ENCODE measurements at regions not wholly inside any gene's neighbourhood (a gene's known extent, or its start where the extent isn't known, plus 50 kb on each side); places are given as distances from the start of the nearest gene placed in this dataset.

- ATAC-seq, result no peak
- Mint-ChIP-seq H3K9me3 (ENCODE audit: insufficient read depth) (no peaks in the 10 kb centered on the region), H3K27ac (no peak overlapping the region), H3K27me3 (ENCODE audit: low read depth) (peaks cover 9% of the 10 kb centered on the region), H3K36me3 (ENCODE audit: low read depth) (no peaks in the 10 kb centered on the region), H3K4me1 (ENCODE audit: low read depth) (no peaks in the 10 kb centered on the region), H3K4me3 (no peak overlapping the region)
- DNase-seq, result no peak
- ChIA-PET CTCF (no interaction called here), POLR2A (no interaction called here)
Observed at GRCh38 chr11:130776061-130776419, 140.2 kb downstream of the SNX19 start.

DNA sequence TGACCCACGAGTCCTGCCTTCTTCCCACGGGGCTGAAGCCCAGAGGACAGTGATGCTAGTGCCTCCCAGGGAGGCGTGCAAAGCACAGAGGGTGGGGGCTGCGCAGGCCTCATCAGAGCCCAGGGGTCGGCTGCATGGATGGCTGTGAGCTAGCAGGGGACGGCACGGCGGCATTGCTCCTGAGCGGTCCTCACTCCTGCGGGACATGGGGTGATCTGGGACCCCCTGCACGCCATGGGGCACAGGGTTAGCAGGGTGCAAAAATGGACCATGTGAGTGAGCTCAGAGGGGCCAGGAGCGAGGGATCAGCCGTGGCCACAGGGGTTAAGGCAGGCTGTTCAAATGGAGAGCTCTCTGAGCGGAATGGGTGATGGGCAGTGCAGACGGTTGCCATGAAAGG, 138.3 kb downstream of the SNX19 start:
- ATAC-seq (no peak), DNase-seq (no peak)
- Mint-ChIP-seq H3K9me3 (ENCODE audit: insufficient read depth) (no peaks in the 10 kb centered on the region), H3K36me3 (ENCODE audit: low read depth) (no peaks in the 10 kb centered on the region), H3K27ac (no peak overlapping the region), H3K4me3 (no peak overlapping the region), H3K27me3 (ENCODE audit: low read depth) (peaks cover 9% of the 10 kb centered on the region), H3K4me1 (ENCODE audit: low read depth) (no peaks in the 10 kb centered on the region)
- POLR2A ChIA-PET, result no interaction called here
- CTCF ChIA-PET, result no interaction called here

GRCh38 chr11:130778705-130779104, 137.6 kb downstream of the SNX19 start:
- H3K27ac Mint-ChIP-seq, result no peak overlapping the region
- peaks cover 9% of the 10 kb centered on the region for H3K27me3 Mint-ChIP-seq (ENCODE audit: low read depth)
- H3K9me3 Mint-ChIP-seq (ENCODE audit: insufficient read depth), result no peaks in the 10 kb centered on the region
- ChIA-PET POLR2A (no interaction called here), CTCF (no interaction called here)
- DNase-seq (no peak), ATAC-seq (no peak)
- no peak overlapping the region for H3K4me3 Mint-ChIP-seq
- no peaks in the 10 kb centered on the region for H3K36me3 Mint-ChIP-seq (ENCODE audit: low read depth)
- H3K4me1 Mint-ChIP-seq (ENCODE audit: low read depth), result no peaks in the 10 kb centered on the region

- POLR2A ChIA-PET, result no interaction called here
- Mint-ChIP-seq H3K36me3 (ENCODE audit: low read depth) (no peaks in the 10 kb centered on the region), H3K4me1 (ENCODE audit: low read depth) (no peaks in the 10 kb centered on the region), H3K4me3 (no peak overlapping the region), H3K27me3 (ENCODE audit: low read depth) (peaks cover 9% of the 10 kb centered on the region), H3K27ac (no peak overlapping the region), H3K9me3 (ENCODE audit: insufficient read depth) (no peaks in the 10 kb centered on the region)
- DNase-seq, result no peak
- CTCF ChIA-PET, result no interaction called here
- ATAC-seq, result no peak
Observed at GRCh38 chr11:130779267-130779666, 137.0 kb downstream of the SNX19 start.

DNA sequence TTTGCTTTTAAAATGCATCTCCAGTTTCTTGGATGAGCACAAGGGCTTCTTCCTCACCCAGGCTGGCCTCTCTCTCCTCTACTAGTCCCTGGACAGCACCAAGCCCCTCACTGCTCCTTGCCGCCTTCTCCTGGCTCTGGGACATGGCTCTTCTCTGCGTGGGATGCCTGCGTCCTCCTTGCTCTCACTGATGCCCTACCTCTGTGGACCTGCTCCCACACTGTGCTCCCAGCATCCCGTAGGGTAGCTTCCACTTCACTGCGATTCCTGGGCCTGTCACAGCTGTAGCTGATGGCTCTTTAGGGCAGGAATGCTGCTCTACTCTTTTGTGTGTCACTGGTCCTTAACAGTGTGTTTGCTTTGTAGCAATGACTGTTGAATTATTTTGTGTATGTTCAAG, 136.3 kb downstream of the SNX19 start:
- H3K4me1 Mint-ChIP-seq (ENCODE audit: low read depth), result no peaks in the 10 kb centered on the region
- DNase-seq (no peak), ATAC-seq (no peak)
- ChIA-PET POLR2A (no interaction called here), CTCF (no interaction called here)
- H3K4me3 Mint-ChIP-seq, result no peak overlapping the region
- peaks cover 9% of the 10 kb centered on the region for H3K27me3 Mint-ChIP-seq (ENCODE audit: low read depth)
- H3K9me3 Mint-ChIP-seq (ENCODE audit: insufficient read depth), result no peaks in the 10 kb centered on the region
- no peaks in the 10 kb centered on the region for H3K36me3 Mint-ChIP-seq (ENCODE audit: low read depth)
- no peak overlapping the region for H3K27ac Mint-ChIP-seq

GRCh38 chr11:130780437-130780836, 135.8 kb downstream of the SNX19 start:
- H3K9me3 Mint-ChIP-seq (ENCODE audit: insufficient read depth), result no peaks in the 10 kb centered on the region

GRCh38 chr11:130781931-130782330, 134.3 kb downstream of the SNX19 start:
- ChIA-PET CTCF (no interaction called here), POLR2A (no interaction called here)
- ATAC-seq (no peak), DNase-seq (no peak)
- Mint-ChIP-seq H3K27me3 (ENCODE audit: low read depth) (peaks cover 6% of the 10 kb centered on the region), H3K27ac (no peak overlapping the region), H3K4me3 (no peak overlapping the region), H3K4me1 (ENCODE audit: low read depth) (no peaks in the 10 kb centered on the region), H3K9me3 (ENCODE audit: insufficient read depth) (no peaks in the 10 kb centered on the region), H3K36me3 (ENCODE audit: low read depth) (no peaks in the 10 kb centered on the region)

More at GRCh38 chr11:130780437-130780836, 135.8 kb downstream of the SNX19 start:
- Mint-ChIP-seq H3K4me3 (no peak overlapping the region), H3K27me3 (ENCODE audit: low read depth) (peaks cover 9% of the 10 kb centered on the region), H3K4me1 (ENCODE audit: low read depth) (no peaks in the 10 kb centered on the region), H3K36me3 (ENCODE audit: low read depth) (no peaks in the 10 kb centered on the region), H3K27ac (no peak overlapping the region)
- DNase-seq (no peak), ATAC-seq (no peak)
- ChIA-PET CTCF (no interaction called here), POLR2A (no interaction called here)

DNA sequence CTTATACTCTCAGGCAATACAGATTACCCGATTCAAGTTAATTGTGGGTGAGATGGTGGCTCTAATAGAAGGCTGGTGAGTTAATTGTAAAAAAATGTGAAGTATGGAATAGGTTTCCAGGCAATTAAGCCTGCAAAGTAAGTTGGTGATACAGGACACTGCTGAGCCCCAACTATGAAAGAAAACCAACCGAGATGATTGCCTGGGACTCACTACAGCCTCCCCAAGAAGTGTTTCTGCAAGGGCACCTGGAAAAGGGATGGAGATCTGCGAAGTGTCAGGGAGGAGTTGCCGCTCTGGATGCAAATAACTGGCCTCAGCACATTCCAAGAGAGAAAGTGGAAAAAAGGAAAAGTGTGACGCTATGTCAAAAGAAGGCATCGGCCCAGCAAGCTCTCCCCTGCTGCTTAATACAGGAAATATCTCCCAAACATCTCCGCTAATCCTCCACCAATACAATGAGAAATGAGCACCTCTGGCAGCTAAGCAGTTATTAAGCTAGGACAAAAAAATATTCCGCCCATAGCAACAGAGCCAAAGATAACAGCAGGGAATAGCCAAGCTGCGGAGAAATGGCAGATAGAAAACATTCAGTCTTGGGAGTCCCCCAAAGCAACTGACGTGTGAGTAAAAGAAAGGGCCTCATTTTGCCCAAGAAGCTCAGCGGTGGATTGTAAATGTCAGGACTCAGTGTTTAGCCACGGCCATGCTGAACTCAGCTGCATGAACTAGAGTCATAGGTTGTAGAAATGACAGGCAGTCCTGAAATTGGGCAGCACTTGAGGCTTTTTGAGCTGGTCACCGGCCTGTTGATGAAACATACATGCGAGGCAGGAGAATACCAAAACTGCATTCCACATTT, 133.7 kb downstream of the SNX19 start:
- Mint-ChIP-seq H3K27me3 (ENCODE audit: low read depth) (peaks cover 4% of the 10 kb centered on the region), H3K36me3 (ENCODE audit: low read depth) (no peaks in the 10 kb centered on the region), H3K4me3 (no peak overlapping the region), H3K4me1 (ENCODE audit: low read depth) (no peaks in the 10 kb centered on the region), H3K9me3 (ENCODE audit: insufficient read depth) (no peaks in the 10 kb centered on the region), H3K27ac (no peak overlapping the region)
- POLR2A ChIA-PET, result no interaction called here
- ATAC-seq (no peak), DNase-seq (no peak)
- CTCF ChIA-PET, result no interaction called here

DNA sequence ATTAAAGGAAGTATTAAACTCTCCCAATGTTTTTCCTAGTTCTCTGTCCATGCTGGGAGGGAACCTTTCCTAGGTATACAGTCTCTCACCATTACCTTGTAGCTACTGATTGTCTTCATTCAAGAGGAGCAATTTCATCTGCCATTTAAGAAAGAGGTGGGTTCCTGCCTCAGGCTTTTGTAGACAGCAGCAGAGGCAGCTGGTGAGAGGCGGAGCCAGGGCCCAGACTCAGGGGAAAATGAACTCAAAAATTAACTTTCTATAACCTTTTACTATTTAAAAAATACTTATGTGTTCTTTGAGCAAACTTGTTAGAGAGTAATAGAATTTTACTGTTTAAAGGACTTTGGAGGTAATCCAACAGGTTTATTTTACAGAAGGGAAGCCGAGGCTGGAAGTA, 133.0 kb downstream of the SNX19 start:
- H3K27me3 Mint-ChIP-seq (ENCODE audit: low read depth), result peaks cover 6% of the 10 kb centered on the region
- H3K4me3 Mint-ChIP-seq, result no peak overlapping the region
- POLR2A ChIA-PET, result no interaction called here
- no peaks in the 10 kb centered on the region for H3K36me3 Mint-ChIP-seq (ENCODE audit: low read depth)
- H3K4me1 Mint-ChIP-seq (ENCODE audit: low read depth), result no peaks in the 10 kb centered on the region
- H3K9me3 Mint-ChIP-seq (ENCODE audit: insufficient read depth), result no peaks in the 10 kb centered on the region
- H3K27ac Mint-ChIP-seq, result no peak overlapping the region
- DNase-seq (no peak), ATAC-seq (no peak)
- CTCF ChIA-PET, result no interaction called here

- ChIA-PET POLR2A (no interaction called here), CTCF (interaction anchor here (0.9 kb wide), 1 partner anchor 77 kb away, joined by 3 read pairs; no protein-coding TSS in a partner anchor)
- peaks cover 6% of the 10 kb centered on the region for H3K27me3 Mint-ChIP-seq (ENCODE audit: low read depth)
- no peaks in the 10 kb centered on the region for H3K9me3 Mint-ChIP-seq (ENCODE audit: insufficient read depth)
- H3K36me3 Mint-ChIP-seq (ENCODE audit: low read depth), result no peaks in the 10 kb centered on the region
- no peak overlapping the region for H3K4me3 Mint-ChIP-seq
- ATAC-seq (no peak), DNase-seq (no peak)
- H3K4me1 Mint-ChIP-seq (ENCODE audit: low read depth), result no peaks in the 10 kb centered on the region
- no peak overlapping the region for H3K27ac Mint-ChIP-seq
Observed at GRCh38 chr11:130785380-130786116, 130.7 kb downstream of the SNX19 start.

DNA sequence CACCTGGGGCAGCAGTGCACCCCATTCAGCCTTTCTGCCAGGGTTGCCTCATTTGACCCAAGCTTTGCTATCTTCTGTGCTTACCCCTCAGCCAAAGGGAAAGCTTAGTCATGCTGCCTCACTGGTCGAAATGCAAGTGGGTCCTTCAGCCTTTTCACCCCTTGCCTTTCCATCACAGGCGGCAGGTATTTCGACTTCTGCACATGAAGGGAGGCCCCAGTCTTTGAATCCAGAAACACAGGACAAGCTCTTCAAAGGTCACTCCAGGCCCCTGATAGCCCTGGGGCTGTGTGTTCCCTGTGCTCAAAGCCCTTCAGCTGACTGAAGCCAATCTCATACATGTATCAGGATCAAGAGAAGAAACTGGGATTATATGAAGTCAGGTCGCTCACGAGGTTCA, 129.7 kb downstream of the SNX19 start:
- Mint-ChIP-seq H3K27ac (no peak overlapping the region), H3K4me3 (no peak overlapping the region), H3K4me1 (ENCODE audit: low read depth) (no peaks in the 10 kb centered on the region), H3K9me3 (ENCODE audit: insufficient read depth) (no peaks in the 10 kb centered on the region), H3K36me3 (ENCODE audit: low read depth) (no peaks in the 10 kb centered on the region), H3K27me3 (ENCODE audit: low read depth) (peaks cover 2% of the 10 kb centered on the region)
- DNase-seq (no peak), ATAC-seq (no peak)
- ChIA-PET POLR2A (no interaction called here), CTCF (interaction anchor here (0.6 kb wide), 1 partner anchor 37 kb away, joined by 3 read pairs; no protein-coding TSS in a partner anchor)

DNA sequence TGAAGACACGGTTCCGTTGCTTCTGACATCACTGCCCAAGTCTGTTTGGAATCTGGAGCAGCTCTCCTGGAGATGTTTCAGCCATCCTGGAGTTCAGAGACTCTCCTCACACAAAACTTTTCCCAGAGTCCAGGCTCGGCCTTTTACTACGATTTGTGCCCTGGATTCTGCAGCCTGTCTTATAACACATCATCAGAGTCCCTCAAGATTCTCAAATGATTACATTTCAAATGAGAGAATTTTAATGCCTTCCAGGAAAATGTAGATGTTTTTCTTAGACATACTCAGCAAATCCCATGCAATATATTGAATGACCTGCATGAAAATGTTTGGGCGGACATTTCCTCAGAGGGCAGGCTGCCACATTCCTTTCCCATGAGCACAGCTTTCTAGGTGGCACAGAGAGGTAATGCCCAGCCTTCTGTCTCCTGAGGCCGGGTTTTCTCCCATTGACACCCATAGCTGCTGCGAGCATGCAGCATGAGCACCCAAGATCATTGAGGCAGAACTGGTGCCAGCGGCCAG, 129.1 kb downstream of the SNX19 start:
- Mint-ChIP-seq H3K4me1 (ENCODE audit: low read depth) (no peaks in the 10 kb centered on the region), H3K4me3 (no peak overlapping the region), H3K27me3 (ENCODE audit: low read depth) (peaks cover 2% of the 10 kb centered on the region), H3K27ac (no peak overlapping the region), H3K9me3 (ENCODE audit: insufficient read depth) (no peaks in the 10 kb centered on the region), H3K36me3 (ENCODE audit: low read depth) (no peaks in the 10 kb centered on the region)
- ATAC-seq (no peak), DNase-seq (no peak)
- ChIA-PET CTCF (interaction anchor here (0.6 kb wide), 1 partner anchor 37 kb away, joined by 3 read pairs; no protein-coding TSS in a partner anchor), POLR2A (no interaction called here)

Data from activated CD8-positive, alpha-beta T cell treated with anti-CD3 and anti-CD28 coated beads, Interleukin-2, amount 10 ng/mL, durations not matched to agents 7 days and 5 days (primary cell).